ENCODE measurements at regions not wholly inside any gene's neighbourhood (a gene's known extent, or its start where the extent isn't known, plus 50 kb on each side); places are given as distances from the start of the nearest gene placed in this dataset.
"Not testable (repeated sequence)": the region's sequence is repeated elsewhere in the genome, so short reads cannot be mapped to it uniquely, and the experiment has no call there.

DNA sequence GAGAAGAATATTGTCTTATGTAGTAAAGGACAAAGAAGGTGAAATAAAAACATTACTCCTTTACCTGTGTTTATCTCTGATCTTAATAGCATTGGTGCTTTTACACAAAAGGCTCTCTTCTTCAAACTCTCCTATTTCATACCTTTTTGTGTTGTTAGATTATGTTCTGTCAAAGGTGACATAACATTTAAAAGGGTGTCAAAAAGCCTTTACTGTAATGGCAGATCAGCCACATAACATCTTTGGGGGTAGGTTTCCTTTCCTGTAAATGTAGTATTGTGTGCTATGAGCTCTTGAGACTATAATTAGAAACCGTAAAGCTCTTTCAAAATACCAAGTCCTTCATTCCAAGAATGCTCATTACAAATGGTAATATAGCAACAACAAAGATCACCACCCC, 400.1 kb downstream of the LNPK start:
- H3K36me3 Mint-ChIP-seq, result no peaks in the 10 kb centered on the region
- peaks cover 4% of the 10 kb centered on the region for H3K27me3 Mint-ChIP-seq
- H3K4me1 Mint-ChIP-seq, result no peaks in the 10 kb centered on the region

DNA sequence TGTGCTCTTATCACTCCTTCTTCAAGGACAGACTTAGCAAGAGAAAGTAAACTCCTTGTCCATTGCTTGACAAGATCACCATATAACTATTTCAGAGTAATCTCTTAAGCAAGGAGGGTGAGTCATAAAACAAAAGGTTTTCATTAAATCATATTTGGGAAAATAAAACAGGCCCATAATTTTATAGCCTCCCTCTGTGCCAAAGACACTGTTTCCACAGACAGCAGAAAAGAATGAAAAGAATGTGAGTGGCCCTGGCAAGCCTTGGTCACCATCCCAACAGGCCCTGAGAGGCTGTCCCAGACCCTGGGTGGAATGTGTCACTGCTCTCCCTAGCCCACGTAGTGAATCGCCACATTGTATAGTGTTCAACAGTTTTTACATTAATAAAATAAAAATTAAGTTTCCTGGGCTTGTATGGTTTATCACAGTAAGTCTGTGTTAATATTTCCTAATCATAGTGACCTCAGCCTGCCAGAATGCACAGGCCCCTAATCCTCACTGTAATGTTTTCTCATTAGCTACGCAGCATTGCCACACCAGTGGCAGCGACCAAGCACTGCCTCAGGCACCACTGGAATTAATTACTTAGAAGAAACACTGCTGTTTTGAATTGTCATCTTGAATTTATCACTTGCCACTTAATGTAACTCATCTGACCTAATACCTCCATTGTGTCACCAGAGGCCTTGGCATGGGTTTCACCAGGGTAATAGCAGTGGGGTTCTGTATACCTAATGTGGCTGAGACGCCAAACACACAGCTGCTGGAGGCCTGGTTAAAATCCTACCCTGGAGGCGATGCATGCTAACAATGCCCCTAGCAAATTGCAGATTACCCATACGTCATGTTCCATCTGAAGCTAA, 401.9 kb downstream of the LNPK start:
- Histone ChIP-seq H3K27ac (ENCODE audit: insufficient read depth, low read length, poor library complexity, severe bottlenecking) (no peak overlapping the region), H3K27me3 (ENCODE audit: control insufficient read depth, insufficient read depth, low read length) (no peaks in the 10 kb centered on the region), H3K4me3 (ENCODE audit: low read depth, low read length) (no peak overlapping the region), H3K9me3 (ENCODE audit: control insufficient read depth in 2 of 2, low read length in 2 of 2) (no peaks in the 10 kb centered on the region), H3K4me1 (ENCODE audit: control insufficient read depth, insufficient read depth, low read length, poor library complexity, severe bottlenecking) (no peaks in the 10 kb centered on the region), H3K36me3 (ENCODE audit: control insufficient read depth, insufficient read depth, low read length) (no peaks in the 10 kb centered on the region)
- Mint-ChIP-seq H3K4me1 (no peaks in the 10 kb centered on the region), H3K4me3 (no peak overlapping the region), H3K9me3 (peaks cover 0 to 3% (median 0%) of the 10 kb centered on the region in 7 donors), H3K27me3 (peaks cover 4% of the 10 kb centered on the region), H3K36me3 (no peaks in the 10 kb centered on the region), H3K27ac (no peak overlapping the region)
- DNase-seq (no peak), ATAC-seq (ENCODE audit: low read depth in 2 of 2) (no peak)

More for the DNA sequence above, 400.1 kb downstream of the LNPK start:
- ATAC-seq (ENCODE audit: low read depth in 2 of 2), result no peak
- no peak overlapping the region for H3K27ac ChIP-seq (ENCODE audit: insufficient read depth, low read length, poor library complexity, severe bottlenecking)
- no peak overlapping the region for H3K4me3 Mint-ChIP-seq
- H3K4me1 ChIP-seq (ENCODE audit: control insufficient read depth, insufficient read depth, low read length, poor library complexity, severe bottlenecking), result no peaks in the 10 kb centered on the region
- H3K9me3 Mint-ChIP-seq, result no peaks in the 10 kb centered on the region
- H3K36me3 ChIP-seq (ENCODE audit: control insufficient read depth, insufficient read depth, low read length), result no peaks in the 10 kb centered on the region
- no peak overlapping the region for H3K4me3 ChIP-seq (ENCODE audit: low read depth, low read length)
- no peaks in the 10 kb centered on the region for H3K27me3 ChIP-seq (ENCODE audit: control insufficient read depth, insufficient read depth, low read length)
- no peaks in the 10 kb centered on the region for H3K9me3 ChIP-seq (ENCODE audit: control insufficient read depth in 2 of 2, low read length in 2 of 2)
- no peak for DNase-seq
- H3K27ac Mint-ChIP-seq, result no peak overlapping the region

DNA sequence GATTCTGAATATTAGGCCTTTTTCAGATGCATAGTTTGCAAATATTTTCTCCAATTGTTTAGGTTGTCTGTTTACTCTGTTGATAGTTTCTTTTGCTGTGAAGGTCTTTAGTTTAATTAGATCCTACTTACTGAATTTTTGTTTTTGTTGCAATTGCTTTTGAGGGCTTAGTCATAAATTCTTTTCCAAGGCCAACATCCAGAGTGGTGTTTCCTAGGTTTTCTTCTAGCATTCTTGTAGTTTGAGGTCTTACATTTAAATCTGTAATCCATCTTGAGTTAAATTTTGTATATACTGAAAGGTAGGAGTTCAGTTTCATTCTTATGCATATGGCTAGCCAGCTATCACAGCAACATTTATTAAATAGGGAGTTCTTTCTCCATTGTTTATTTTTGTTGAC, 404.8 kb downstream of the LNPK start:
- Mint-ChIP-seq H3K36me3 (no peaks in the 10 kb centered on the region), H3K4me1 (no peaks in the 10 kb centered on the region), H3K4me3 (no peak overlapping the region), H3K9me3 (peaks cover 0 to 6% (median 0%) of the 10 kb centered on the region in 7 donors), H3K27me3 (no peaks in the 10 kb centered on the region), H3K27ac (no peak overlapping the region)
- ATAC-seq (ENCODE audit: low read depth in 2 of 2) (no peak), DNase-seq (no peak)
- Histone ChIP-seq H3K4me3 (ENCODE audit: low read depth, low read length) (no peak overlapping the region), H3K27me3 (ENCODE audit: control insufficient read depth, insufficient read depth, low read length) (no peaks in the 10 kb centered on the region), H3K27ac (ENCODE audit: insufficient read depth, low read length, poor library complexity, severe bottlenecking) (no peak overlapping the region), H3K9me3 (ENCODE audit: control insufficient read depth in 2 of 2, low read length in 2 of 2) (no peaks in the 10 kb centered on the region), H3K36me3 (ENCODE audit: control insufficient read depth, insufficient read depth, low read length) (no peaks in the 10 kb centered on the region), H3K4me1 (ENCODE audit: control insufficient read depth, insufficient read depth, low read length, poor library complexity, severe bottlenecking) (no peaks in the 10 kb centered on the region)

DNA sequence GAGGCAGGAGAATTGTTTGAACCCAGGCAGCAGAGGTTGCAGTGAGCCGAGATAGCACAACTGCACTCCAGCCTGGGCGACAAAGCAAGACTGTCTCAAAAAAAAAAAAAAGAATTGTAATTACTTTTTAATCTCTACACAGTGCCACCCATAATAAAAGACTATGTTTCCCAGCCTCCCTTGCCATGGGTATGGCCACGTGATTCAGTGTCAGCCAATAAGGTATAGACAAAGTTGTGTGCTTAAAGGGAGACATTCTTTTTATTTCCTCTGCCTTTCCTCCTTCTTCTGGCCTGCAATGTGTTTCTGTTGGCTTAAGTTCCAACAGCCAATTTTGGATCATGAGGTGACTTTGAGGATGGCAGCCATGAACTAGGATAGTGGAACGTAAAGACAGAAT, 406.9 kb downstream of the LNPK start:
- H3K4me3 Mint-ChIP-seq, result no peak overlapping the region
- DNase-seq (no peak), ATAC-seq (ENCODE audit: low read depth in 2 of 2) (no peak)
- H3K9me3 ChIP-seq (ENCODE audit: control insufficient read depth in 2 of 2, low read length in 2 of 2), result no peaks in the 10 kb centered on the region
- no peaks in the 10 kb centered on the region for H3K4me1 ChIP-seq (ENCODE audit: control insufficient read depth, insufficient read depth, low read length, poor library complexity, severe bottlenecking)
- H3K27ac Mint-ChIP-seq, result no peak overlapping the region
- H3K4me3 ChIP-seq (ENCODE audit: low read depth, low read length), result no peak overlapping the region
- no peaks in the 10 kb centered on the region for H3K27me3 ChIP-seq (ENCODE audit: control insufficient read depth, insufficient read depth, low read length)
- no peaks in the 10 kb centered on the region for H3K36me3 ChIP-seq (ENCODE audit: control insufficient read depth, insufficient read depth, low read length)
- H3K9me3 Mint-ChIP-seq, result peaks cover 0 to 6% (median 2%) of the 10 kb centered on the region in 7 donors
- H3K27me3 Mint-ChIP-seq, result no peaks in the 10 kb centered on the region
- no peaks in the 10 kb centered on the region for H3K36me3 Mint-ChIP-seq
- no peak overlapping the region for H3K27ac ChIP-seq (ENCODE audit: insufficient read depth, low read length, poor library complexity, severe bottlenecking)
- H3K4me1 Mint-ChIP-seq, result no peaks in the 10 kb centered on the region

DNA sequence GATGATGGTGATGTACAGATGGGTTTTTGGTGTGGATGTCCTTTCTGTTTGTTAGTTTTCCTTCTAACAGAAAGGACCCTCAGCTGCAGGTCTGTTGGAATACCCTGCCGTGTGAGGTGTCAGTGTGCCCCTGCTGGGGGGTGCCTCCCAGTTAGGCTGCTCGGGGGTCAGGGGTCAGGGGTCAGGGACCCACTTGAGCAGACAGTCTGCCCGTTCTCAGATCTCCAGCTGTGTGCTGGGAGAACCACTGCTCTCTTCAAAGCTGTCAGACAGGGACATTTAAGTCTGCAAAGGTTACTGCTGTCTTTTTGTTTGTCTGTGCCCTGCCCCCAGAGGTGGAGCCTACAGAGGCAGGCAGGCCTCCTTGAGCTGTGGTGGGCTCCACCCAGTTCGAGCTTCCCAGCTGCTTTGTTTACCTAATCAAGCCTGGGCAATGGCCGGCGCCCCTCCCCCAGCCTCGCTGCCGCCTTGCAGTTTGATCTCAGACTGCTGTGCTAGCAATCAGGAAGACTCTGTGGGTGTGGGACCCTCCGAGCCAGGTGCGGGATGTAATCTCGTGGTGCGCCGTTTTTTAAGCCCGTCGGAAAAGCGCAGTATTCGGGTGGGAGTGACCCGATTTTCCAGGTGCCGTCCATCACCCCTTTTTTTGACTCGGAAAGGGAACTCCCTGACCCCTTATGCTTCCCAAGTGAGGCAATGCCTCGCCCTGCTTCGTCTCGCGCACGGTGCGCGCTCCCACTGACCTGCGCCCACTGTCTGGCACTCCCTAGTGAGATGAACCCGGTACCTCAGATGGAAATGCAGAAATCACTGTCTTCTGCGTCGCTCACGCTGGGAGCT, 408.2 kb downstream of the LNPK start:
- H3K9me3 Mint-ChIP-seq; H3K27me3 ChIP-seq (ENCODE audit: control insufficient read depth, insufficient read depth, low read length); H3K4me3 Mint-ChIP-seq; H3K27ac Mint-ChIP-seq; H3K36me3 ChIP-seq (ENCODE audit: control insufficient read depth, insufficient read depth, low read length); H3K4me1 Mint-ChIP-seq; H3K36me3 Mint-ChIP-seq; H3K4me3 ChIP-seq (ENCODE audit: low read depth, low read length); DNase-seq; ATAC-seq (ENCODE audit: low read depth in 2 of 2); H3K4me1 ChIP-seq (ENCODE audit: control insufficient read depth, insufficient read depth, low read length, poor library complexity, severe bottlenecking); H3K27me3 Mint-ChIP-seq; H3K9me3 ChIP-seq (ENCODE audit: control insufficient read depth in 2 of 2, low read length in 2 of 2); H3K27ac ChIP-seq (ENCODE audit: insufficient read depth, low read length, poor library complexity, severe bottlenecking): not testable (repeated sequence)

DNA sequence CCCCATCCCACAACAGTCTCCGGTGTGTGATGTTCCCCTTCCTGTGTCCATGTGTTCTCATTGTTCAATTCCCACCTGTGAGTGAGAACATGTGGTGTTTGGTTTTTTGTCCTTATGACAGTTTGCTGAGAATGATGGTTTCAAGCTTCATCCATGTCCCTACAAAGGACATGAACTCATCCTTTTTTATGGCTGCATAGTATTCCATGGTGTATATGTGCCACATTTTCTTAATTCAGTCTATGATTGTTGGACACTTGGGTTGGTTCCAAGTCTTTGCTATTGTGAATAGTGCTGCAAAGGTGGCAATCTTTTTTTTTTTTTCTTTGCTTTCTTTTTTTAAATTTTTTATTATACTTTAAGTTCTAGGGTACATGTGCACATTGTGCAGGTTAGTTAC, 406.7 kb upstream of the ATP5MC3 start:
- not testable (repeated sequence) for H3K27me3 ChIP-seq (ENCODE audit: control insufficient read depth, insufficient read depth, low read length); H3K4me3 Mint-ChIP-seq; H3K36me3 ChIP-seq (ENCODE audit: control insufficient read depth, insufficient read depth, low read length); H3K27ac Mint-ChIP-seq; H3K9me3 ChIP-seq (ENCODE audit: control insufficient read depth in 2 of 2, low read length in 2 of 2); H3K9me3 Mint-ChIP-seq; H3K4me3 ChIP-seq (ENCODE audit: low read depth, low read length); DNase-seq; H3K27ac ChIP-seq (ENCODE audit: insufficient read depth, low read length, poor library complexity, severe bottlenecking); H3K4me1 ChIP-seq (ENCODE audit: control insufficient read depth, insufficient read depth, low read length, poor library complexity, severe bottlenecking); H3K36me3 Mint-ChIP-seq; ATAC-seq (ENCODE audit: low read depth in 2 of 2); H3K27me3 Mint-ChIP-seq; H3K4me1 Mint-ChIP-seq

DNA sequence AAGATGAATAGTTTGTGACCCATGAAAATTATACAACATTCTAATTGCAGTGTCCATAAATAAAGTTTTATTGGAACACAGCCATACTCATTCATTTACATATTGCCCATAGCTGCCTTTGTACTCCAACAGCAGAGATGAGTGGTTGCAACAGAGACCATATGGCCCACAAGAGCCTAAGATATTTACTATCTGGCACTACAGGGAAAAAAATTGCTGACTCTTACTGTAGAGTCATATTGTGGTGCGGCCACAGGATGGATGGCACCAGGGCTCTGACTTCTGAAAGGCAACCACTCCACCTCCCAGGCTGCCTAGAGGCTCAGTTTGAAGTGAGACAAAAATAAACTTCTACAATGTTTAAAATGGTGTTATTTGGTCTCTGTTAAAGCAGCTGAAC, 404.0 kb upstream of the ATP5MC3 start:
- no peaks in the 10 kb centered on the region for H3K27me3 ChIP-seq (ENCODE audit: control insufficient read depth, insufficient read depth, low read length)
- no peak for DNase-seq
- H3K9me3 ChIP-seq (ENCODE audit: control insufficient read depth in 2 of 2, low read length in 2 of 2), result no peaks in the 10 kb centered on the region
- Mint-ChIP-seq H3K27me3 (no peaks in the 10 kb centered on the region), H3K4me3 (no peak overlapping the region), H3K27ac (no peak overlapping the region), H3K4me1 (no peaks in the 10 kb centered on the region), H3K9me3 (peaks cover 0 to 4% (median 0%) of the 10 kb centered on the region in 7 donors), H3K36me3 (no peaks in the 10 kb centered on the region)
- no peak for ATAC-seq (ENCODE audit: low read depth in 2 of 2)
- H3K4me1 ChIP-seq (ENCODE audit: control insufficient read depth, insufficient read depth, low read length, poor library complexity, severe bottlenecking), result no peaks in the 10 kb centered on the region
- H3K4me3 ChIP-seq (ENCODE audit: low read depth, low read length), result no peak overlapping the region
- H3K27ac ChIP-seq (ENCODE audit: insufficient read depth, low read length, poor library complexity, severe bottlenecking), result no peak overlapping the region
- H3K36me3 ChIP-seq (ENCODE audit: control insufficient read depth, insufficient read depth, low read length), result no peaks in the 10 kb centered on the region

Measured in CD4-positive, CD25-positive, alpha-beta regulatory T cell (primary cell).